Fibroblast of skin of scalp (primary cell): ENCODE measurements at regions not wholly inside any gene's neighbourhood (a gene's known extent, or its start where the extent isn't known, plus 50 kb on each side); places are given as distances from the start of the nearest gene placed in this dataset.
"Not testable (repeated sequence)": the region's sequence is repeated elsewhere in the genome, so short reads cannot be mapped to it uniquely, and the experiment has no call there.

Experiments
- DNase-seq: peaks from one replicate; pipeline ENCODE4 v3.0.0-alpha.2; 2013

- not testable (repeated sequence) for DNase-seq
These were observed 117.0 kb downstream of the SDHAF3 start for GRCh38 chr7:97234494-97234893.

- DNase-seq = no peak
These were observed 128.8 kb downstream of the SDHAF3 start for GRCh38 chr7:97246317-97246716.

DNA sequence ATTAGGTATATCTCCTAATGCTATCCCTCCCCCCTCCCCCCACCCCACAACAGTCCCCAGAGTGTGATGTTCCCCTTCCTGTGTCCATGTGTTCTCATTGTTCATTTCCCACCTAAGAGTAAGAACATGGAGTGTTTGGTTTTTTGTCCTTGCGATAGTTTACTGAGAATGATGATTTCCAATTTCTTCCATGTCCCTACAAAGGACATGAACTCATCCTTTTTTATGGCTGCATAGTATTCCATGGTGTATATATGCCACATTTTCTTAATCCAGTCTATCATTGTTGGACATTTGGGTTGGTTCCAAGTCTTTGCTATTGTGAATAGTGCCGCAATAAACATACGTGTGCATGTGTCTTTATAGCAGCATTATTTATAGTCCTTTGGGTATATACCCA is 140.7 kb downstream of the SDHAF3 start:
- DNase-seq = not testable (repeated sequence)

GRCh38 chr7:97269741-97270140 is 152.2 kb downstream of the SDHAF3 start:
- DNase-seq = no peak

- no peak for DNase-seq
These were observed 152.8 kb downstream of the SDHAF3 start for GRCh38 chr7:97270280-97270679.

DNA sequence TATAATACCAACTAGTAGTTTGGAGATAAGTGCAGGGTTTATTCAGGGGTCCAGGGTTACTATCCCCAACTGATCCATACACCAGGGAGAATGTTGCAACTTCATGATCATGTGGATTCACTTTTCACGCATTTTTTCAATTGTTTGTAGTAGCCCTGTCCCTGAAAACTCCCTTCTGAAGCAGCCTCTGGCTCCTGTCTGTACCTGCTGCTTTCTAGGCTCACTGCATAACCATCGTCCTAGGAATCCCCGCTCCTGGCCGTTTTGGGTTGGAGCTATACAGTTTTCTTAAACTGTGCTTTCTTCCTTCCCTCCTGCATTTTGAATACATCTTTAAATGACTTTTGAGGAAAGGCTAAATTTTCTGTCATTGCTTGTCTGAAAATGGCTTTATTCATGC is 154.1 kb downstream of the SDHAF3 start:
- no peak for DNase-seq

DNA sequence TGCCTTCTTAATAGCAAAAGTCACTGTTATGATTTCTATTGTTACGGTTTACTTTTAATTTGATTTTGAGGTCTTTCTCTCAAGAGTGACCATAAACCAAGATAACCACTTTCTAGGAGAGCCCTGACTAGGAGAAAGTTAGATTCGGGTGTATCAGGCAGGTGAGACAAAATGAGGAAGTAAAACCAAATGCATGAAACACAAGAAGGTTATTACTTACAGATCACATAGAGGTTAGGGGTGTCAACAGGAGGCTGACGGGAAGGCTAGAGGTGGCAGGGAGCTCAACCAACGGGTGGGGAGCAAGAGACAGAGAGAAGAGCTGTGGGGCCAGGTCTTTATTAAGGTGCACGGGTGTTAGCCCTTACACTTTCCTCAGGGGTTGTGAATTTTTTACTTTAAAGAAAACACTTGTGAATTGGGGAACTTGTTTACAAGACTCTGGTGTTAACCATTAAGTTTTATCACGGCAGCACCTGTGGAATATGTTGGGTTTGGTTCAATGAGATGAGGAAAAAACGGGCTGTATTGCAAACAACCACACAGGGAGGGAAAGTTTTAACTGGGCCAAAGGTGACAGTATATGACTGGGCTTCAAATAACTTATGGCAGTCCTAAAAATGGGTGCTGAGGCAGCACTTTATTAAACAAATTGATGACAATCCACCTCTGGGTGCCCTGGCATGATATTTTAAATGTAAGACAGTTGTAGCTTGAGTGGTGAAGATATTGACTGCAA is 154.9 kb downstream of the SDHAF3 start:
- no peak for DNase-seq

- no peak for DNase-seq
These were observed 158.0 kb downstream of the SDHAF3 start for GRCh38 chr7:97275475-97275874.

- no peak for DNase-seq
These were observed 163.5 kb downstream of the SDHAF3 start for GRCh38 chr7:97280950-97281349.

- no peak for DNase-seq
These were observed 167.8 kb downstream of the SDHAF3 start for GRCh38 chr7:97285348-97285747.

DNA sequence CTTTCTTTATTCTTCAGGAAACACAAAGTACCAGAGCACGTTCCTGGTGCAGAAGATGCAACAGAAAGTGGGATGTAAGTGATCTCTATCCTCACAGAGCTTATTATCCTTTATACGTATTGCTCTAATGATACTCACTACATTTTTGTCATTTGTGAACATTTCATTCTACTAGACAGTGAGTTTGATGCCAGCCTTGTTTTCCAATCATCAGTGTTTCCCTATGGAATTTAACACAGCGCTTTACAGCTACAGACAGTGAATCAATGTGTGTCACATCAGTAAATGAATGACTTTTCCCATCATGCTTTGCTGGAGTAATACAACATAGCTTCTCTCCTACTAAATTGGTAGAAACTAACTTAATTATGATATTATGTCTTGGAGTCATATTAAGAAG is 175.5 kb downstream of the SDHAF3 start:
- no peak for DNase-seq

- peak; percentile 30 for DNase-seq
These were observed 181.1 kb downstream of the SDHAF3 start for GRCh38 chr7:97298561-97298960.

DNA sequence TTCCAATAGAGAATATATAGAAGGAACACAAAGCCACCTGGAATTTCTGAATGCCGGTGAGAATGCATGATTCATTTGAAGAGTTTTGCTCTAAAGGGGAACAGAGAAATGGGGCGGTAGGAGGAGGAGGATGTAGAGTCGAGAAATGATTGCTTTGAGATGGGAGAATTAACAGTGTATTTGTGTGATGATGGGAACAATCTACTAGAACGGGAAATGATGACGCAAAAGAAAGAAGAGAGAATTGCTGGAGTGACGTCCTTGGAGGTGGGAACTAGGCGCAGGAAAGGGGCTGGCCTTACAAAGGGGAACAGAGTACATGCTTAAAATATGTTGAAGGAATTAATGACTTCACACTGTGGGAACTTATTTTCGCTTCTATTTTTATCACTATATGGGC is 188.1 kb downstream of the SDHAF3 start:
- no peak for DNase-seq

DNA sequence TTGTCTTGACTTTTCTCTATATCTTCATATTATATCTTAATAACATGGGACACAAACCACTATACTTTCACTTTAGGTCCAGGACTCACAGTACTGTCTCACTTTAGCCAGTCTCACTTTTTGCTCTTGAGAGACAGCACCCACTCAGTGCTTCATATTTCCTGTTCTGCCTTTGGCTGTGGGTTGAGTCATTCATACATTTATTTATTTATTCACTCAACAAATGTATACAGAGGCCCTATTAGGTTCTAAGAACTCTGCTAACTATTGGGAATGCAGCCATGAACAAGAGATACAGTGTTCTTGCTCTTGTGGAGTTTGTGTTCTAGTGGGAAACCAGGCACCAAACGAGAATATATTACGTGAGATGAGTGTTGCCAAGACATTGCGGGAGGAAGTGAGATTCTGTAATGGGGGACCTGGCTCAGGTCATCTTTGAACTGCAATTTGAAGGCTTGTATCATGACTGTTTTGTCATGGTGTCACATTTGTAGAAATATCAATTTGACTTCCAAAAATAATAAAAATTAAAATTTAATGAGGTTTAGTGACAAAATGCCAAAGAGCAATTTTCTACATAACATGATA is 190.1 kb downstream of the SDHAF3 start:
- no peak for DNase-seq

GRCh38 chr7:97313900-97314299 is 196.4 kb downstream of the SDHAF3 start:
- no peak for DNase-seq

DNA sequence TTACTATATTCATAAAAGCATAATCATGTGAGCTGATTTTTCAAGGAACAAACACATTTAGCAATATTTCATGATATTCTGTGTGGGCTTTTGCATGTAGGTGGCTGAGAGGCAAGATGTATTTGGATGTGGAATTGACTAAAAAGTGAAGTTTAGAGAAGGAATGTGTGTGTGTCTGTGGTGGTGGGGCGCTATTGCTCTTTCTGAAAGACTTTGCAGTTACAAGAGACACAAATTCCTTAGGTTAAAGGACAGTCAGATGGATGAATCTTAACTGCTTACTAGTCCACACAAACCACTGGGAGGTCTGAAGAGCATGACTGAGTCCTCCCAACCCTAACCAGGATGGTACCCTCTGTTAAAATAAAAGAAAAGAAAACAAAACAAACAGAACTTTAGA is 200.1 kb downstream of the SDHAF3 start:
- no peak for DNase-seq

GRCh38 chr7:97329871-97330270 is 212.4 kb downstream of the SDHAF3 start:
- DNase-seq = not testable (repeated sequence)

DNA sequence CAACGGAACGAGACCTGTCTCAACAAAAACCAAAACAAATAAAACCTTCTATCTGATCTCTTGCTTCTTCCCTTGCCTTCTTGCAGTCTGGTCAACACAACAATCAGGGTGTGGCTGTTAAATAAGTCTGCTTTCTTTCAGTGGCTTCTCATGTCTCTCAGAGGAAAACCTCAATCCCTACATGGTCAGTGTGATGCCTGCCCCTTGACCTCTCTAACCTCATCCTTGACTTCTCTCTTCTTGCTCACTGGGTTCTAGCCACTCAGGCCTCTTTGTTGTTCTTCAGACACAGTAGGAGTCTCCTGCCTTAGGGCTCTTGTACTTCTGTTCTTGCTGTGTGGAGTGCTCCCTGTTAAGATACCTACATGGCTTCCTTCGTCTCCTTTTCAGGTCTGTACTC is 220.4 kb downstream of the SDHAF3 start:
- no peak for DNase-seq

DNA sequence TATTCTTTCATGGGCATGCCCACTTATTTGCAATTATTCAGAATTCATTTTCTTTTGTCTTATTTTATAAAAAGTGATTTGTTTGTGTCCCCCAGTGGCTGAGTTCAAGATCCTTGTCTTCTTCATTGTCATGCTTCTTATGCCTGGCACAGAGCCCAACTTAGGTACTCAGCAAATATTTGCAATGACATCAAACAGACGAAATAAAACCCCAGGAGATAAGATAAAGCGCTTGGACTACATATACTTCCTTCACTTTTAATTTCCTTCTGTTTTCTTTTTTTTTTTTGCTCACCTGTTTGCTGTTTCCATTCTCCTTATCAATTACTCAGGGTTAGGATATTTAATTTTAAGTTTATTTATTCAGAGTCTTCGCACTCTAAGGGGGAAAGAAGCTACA is 225.0 kb downstream of the SDHAF3 start:
- no peak for DNase-seq

DNA sequence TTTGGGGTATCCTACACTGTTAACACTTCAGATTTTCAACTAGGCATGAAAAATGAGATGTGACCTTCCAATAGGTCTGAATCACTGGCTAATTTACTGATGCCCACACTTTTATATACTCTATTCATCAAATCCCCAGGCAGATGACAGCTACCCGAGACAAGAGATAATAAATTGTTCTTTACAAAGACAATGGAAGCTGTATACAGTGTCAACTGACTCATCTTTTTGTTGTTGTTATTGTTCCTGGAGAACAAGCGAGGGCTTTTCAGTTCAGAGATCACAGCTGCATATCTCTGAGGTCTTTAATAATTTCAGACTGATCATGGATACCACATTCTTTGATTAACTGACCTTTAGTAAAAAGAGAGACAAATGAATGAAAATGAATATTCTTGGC is 228.9 kb downstream of the SDHAF3 start:
- DNase-seq = no peak

- DNase-seq = no peak
These were observed 234.0 kb downstream of the SDHAF3 start for GRCh38 chr7:97351488-97351887.

DNA sequence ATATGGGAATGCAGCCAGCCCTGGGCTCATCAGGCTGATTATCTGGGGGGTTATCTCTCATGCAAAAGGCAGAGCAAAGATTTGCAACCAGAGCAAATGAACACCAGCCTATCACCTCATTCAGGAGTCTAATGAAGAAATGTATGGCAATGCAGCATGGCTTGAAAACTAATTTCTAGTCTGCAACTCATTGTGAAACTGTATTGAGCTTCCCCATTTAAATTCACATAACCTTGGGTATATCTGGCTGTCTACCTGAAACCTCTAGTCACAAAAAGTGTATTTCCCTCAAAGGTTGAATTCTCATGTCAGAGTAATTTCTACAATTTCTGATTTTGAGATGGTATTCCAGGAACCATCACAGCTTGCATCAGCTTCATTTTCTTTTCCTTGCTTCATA is 240.0 kb downstream of the SDHAF3 start:
- DNase-seq = no peak

GRCh38 chr7:97372882-97373281 is 255.4 kb downstream of the SDHAF3 start:
- DNase-seq = no peak

GRCh38 chr7:97373736-97374135 is 256.2 kb downstream of the SDHAF3 start:
- no peak for DNase-seq

GRCh38 chr7:97377713-97378112 is 260.2 kb downstream of the SDHAF3 start:
- no peak for DNase-seq
